HG02759 (cell line): ENCODE measurements at regions not wholly inside any gene's neighbourhood (a gene's known extent, or its start where the extent isn't known, plus 50 kb on each side); places are given as distances from the start of the nearest gene placed in this dataset.
"Not testable (repeated sequence)": the region's sequence is repeated elsewhere in the genome, so short reads cannot be mapped to it uniquely, and the experiment has no call there.

Experiments
- ATAC-seq: cut with Tn5 transposase; IDR thresholded peaks from one replicate; pipeline ENCODE4 v1.9.1; 2021; ENCODE audit warnings: mild to moderate bottlenecking, moderate library complexity; ENCODE audit not compliant: unreplicated experiment

- no peak for ATAC-seq
Observed at GRCh38 chr13:107927557-107927956, 287.8 kb downstream of the LIG4 start.

- not testable (repeated sequence) for ATAC-seq
Observed at GRCh38 chr13:107926515-107926914, 288.8 kb downstream of the LIG4 start.

- ATAC-seq = not testable (repeated sequence)
Observed at GRCh38 chr13:107916902-107917301, 298.4 kb downstream of the LIG4 start.

GRCh38 chr13:107912745-107913144 lies 302.6 kb downstream of the LIG4 start:
- no peak for ATAC-seq

GRCh38 chr13:107907065-107907805 lies 308.1 kb downstream of the LIG4 start:
- ATAC-seq = no peak

- no peak for ATAC-seq
Observed at GRCh38 chr13:107906131-107906530, 309.2 kb downstream of the LIG4 start.

- no peak for ATAC-seq
Observed at GRCh38 chr13:107901996-107902562, 313.3 kb downstream of the LIG4 start.

- no peak for ATAC-seq
Observed at GRCh38 chr13:107901230-107901629, 314.1 kb downstream of the LIG4 start.

GRCh38 chr13:107900775-107901174 lies 314.6 kb downstream of the LIG4 start:
- no peak for ATAC-seq

GRCh38 chr13:107886118-107886517 lies 329.2 kb downstream of the LIG4 start:
- ATAC-seq = no peak

GRCh38 chr13:107884564-107884963 lies 330.8 kb downstream of the LIG4 start:
- ATAC-seq = no peak

GRCh38 chr13:107883561-107884175 lies 331.7 kb downstream of the LIG4 start:
- ATAC-seq = no peak

GRCh38 chr13:107882708-107883560 lies 332.4 kb downstream of the LIG4 start:
- no peak for ATAC-seq

- no peak for ATAC-seq
Observed at GRCh38 chr13:107881362-107881761, 334.0 kb downstream of the LIG4 start.

GRCh38 chr13:107874456-107874855 lies 340.9 kb downstream of the LIG4 start:
- ATAC-seq = no peak

- no peak for ATAC-seq
Observed at GRCh38 chr13:107873926-107874325, 341.4 kb downstream of the LIG4 start.

GRCh38 chr13:107870400-107870799 lies 344.9 kb downstream of the LIG4 start:
- ATAC-seq = no peak

GRCh38 chr13:107867701-107868661 lies 347.4 kb downstream of the LIG4 start:
- no peak for ATAC-seq

- ATAC-seq = no peak
Observed at GRCh38 chr13:107866941-107867623, 348.3 kb downstream of the LIG4 start.
